ENCODE measurements at regions not wholly inside any gene's neighbourhood (a gene's known extent, or its start where the extent isn't known, plus 50 kb on each side); places are given as distances from the start of the nearest gene placed in this dataset.

DNA sequence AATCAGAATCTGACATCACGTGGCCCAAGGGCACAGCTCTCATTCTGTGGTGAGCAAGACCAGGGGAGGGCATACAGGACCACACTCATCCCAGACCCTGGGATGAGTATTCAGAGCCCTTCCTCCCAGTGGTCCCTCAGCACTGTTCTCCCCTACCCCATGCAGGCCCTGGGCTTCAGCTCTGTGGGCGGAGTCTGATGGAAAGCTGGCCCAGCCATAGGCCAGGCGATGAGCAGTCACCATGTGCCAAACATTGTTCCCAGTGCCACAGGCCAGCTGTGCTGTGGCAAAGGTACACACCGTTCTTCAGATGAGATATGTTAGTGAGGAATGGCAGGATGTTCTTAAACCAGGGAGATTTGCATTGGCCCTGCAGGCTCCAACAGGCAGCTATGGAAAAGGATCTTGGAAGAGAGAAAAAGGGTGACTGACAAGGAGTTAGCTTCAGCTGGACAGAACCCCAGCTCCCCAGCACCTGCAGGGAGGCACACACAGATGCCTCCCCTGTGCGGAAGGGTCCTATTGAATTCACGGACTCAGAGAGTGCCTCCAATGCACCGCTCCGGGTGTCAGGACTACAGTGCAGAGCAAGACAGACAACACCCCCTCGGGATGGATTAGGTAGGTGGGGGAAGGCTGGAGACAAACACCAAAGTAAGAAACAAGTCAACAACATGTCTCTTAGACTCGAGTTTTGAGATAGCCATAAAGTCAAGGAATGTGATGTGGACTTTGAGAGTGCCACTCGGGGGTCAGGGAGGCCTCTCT, 596.0 kb upstream of the MGMT start:
- ATAC-seq (no peak), FAIRE-seq (no peak), DNase-seq (ENCODE audit: extremely low read depth in 1 of 4, low spot score in 3 of 4) (no peak)
- Histone ChIP-seq H3K9me3 (replicated peaks; ENCODE audit: control insufficient read depth, insufficient read depth, low read depth, low read length) (no peaks in the 10 kb centered on the region), H3K4me3 (no peak overlapping the region), H4K20me1 (replicated peaks; ENCODE audit: control insufficient read depth, insufficient read depth, low read length) (no peaks in the 10 kb centered on the region), H3K27me3 (ENCODE audit: control insufficient read depth in 2 of 2, insufficient read depth in 2 of 2, low read length in 2 of 2) (peaks cover 0 to 17% of the 10 kb centered on the region in 2 experiments; a peak in 3 of 5 replicates), H3K79me2 (ENCODE audit: control insufficient read depth, insufficient read depth, low read length) (no peaks in the 10 kb centered on the region), H3K4me1 (replicated peaks in 1 of 2; ENCODE audit: control insufficient read depth in 2 of 2, insufficient read depth in 2 of 2, low read length in 2 of 2) (no peaks in the 10 kb centered on the region), H3K9me1 (ENCODE audit: control insufficient read depth, insufficient read depth, low read length) (no peaks in the 10 kb centered on the region), H3K4me2 (ENCODE audit: insufficient read depth, low read length) (no peak overlapping the region), H3K27ac (ENCODE audit: extremely low read depth, low read depth, low read length) (no peak overlapping the region), H2AFZ (ENCODE audit: low read depth, low read length) (no peak overlapping the region), H3K9ac (ENCODE audit: insufficient read depth in 1 of 2, low read depth in 2 of 2, low read length in 2 of 2) (no peak overlapping the region), H3K36me3 (ENCODE audit: control insufficient read depth, insufficient read depth, low read length) (no peaks in the 10 kb centered on the region)
- WGBS (ENCODE audit: insufficient coverage, low coverage, missing lambda C conversion rate), result 1% methylated on average over 10 of the region's 11 CpGs
- ChIA-PET CTCF (ENCODE audit: low intra/inter-chr PET ratio) (no interaction called here), POLR2A (no interaction called here)
- intact Hi-C loops (cut with micrococcal nuclease), result no loop called here
- no TSS peak for BruUV-seq (replicated peaks)
- in situ Hi-C loops (cut with MboI), result loop anchor here (25.0 kb wide), 1 partner anchor 609 kb away; no protein-coding TSS in a partner anchor
- TF ChIP-seq, protein P1, sequence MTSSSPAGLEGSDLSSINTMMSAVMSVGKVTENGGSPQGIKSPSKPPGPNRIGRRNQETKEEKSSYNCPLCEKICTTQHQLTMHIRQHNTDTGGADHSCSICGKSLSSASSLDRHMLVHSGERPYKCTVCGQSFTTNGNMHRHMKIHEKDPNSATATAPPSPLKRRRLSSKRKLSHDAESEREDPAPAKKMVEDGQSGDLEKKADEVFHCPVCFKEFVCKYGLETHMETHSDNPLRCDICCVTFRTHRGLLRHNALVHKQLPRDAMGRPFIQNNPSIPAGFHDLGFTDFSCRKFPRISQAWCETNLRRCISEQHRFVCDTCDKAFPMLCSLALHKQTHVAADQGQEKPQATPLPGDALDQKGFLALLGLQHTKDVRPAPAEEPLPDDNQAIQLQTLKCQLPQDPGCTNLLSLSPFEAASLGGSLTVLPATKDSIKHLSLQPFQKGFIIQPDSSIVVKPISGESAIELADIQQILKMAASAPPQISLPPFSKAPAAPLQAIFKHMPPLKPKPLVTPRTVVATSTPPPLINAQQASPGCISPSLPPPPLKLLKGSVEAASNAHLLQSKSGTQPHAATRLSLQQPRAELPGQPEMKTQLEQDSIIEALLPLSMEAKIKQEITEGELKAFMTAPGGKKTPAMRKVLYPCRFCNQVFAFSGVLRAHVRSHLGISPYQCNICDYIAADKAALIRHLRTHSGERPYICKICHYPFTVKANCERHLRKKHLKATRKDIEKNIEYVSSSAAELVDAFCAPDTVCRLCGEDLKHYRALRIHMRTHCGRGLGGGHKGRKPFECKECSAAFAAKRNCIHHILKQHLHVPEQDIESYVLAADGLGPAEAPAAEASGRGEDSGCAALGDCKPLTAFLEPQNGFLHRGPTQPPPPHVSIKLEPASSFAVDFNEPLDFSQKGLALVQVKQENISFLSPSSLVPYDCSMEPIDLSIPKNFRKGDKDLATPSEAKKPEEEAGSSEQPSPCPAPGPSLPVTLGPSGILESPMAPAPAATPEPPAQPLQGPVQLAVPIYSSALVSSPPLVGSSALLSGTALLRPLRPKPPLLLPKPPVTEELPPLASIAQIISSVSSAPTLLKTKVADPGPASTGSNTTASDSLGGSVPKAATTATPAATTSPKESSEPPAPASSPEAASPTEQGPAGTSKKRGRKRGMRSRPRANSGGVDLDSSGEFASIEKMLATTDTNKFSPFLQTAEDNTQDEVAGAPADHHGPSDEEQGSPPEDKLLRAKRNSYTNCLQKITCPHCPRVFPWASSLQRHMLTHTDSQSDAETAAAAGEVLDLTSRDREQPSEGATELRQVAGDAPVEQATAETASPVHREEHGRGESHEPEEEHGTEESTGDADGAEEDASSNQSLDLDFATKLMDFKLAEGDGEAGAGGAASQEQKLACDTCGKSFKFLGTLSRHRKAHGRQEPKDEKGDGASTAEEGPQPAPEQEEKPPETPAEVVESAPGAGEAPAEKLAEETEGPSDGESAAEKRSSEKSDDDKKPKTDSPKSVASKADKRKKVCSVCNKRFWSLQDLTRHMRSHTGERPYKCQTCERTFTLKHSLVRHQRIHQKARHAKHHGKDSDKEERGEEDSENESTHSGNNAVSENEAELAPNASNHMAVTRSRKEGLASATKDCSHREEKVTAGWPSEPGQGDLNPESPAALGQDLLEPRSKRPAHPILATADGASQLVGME (CRISPR knock-in tag; IDR thresholded peaks at IDR 0.05), result no peak
- TF ChIP-seq MAZ (CRISPR knock-in tag; conservative IDR thresholded peaks at IDR 0.05 in 1 of 2, IDR thresholded peaks at IDR 0.05 in 1 of 2) (no peak), ZNF589 (CRISPR knock-in tag; IDR thresholded peaks at IDR 0.05; ENCODE audit: low read depth) (no peak), ZNF253 (CRISPR knock-in tag; conservative IDR thresholded peaks at IDR 0.05) (no peak), ZNF444 (CRISPR knock-in tag; IDR thresholded peaks at IDR 0.05) (no peak), EGR1 (conservative IDR thresholded peaks at IDR 0.05) (no peak), HCFC1 (IDR thresholded peaks at IDR 0.05; ENCODE audit: low read depth, low read length) (no peak), ZNF3 (CRISPR knock-in tag; IDR thresholded peaks at IDR 0.05) (no peak), HMG20B (CRISPR knock-in tag; IDR thresholded peaks at IDR 0.05) (no peak)
- TF ChIP-seq, protein P2, sequence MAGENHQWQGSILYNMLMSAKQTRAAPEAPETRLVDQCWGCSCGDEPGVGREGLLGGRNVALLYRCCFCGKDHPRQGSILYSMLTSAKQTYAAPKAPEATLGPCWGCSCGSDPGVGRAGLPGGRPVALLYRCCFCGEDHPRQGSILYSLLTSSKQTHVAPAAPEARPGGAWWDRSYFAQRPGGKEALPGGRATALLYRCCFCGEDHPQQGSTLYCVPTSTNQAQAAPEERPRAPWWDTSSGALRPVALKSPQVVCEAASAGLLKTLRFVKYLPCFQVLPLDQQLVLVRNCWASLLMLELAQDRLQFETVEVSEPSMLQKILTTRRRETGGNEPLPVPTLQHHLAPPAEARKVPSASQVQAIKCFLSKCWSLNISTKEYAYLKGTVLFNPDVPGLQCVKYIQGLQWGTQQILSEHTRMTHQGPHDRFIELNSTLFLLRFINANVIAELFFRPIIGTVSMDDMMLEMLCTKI (IDR thresholded peaks at IDR 0.05; ENCODE audit: partially characterized antibody), result no peak
- TF ChIP-seq, protein P3, sequence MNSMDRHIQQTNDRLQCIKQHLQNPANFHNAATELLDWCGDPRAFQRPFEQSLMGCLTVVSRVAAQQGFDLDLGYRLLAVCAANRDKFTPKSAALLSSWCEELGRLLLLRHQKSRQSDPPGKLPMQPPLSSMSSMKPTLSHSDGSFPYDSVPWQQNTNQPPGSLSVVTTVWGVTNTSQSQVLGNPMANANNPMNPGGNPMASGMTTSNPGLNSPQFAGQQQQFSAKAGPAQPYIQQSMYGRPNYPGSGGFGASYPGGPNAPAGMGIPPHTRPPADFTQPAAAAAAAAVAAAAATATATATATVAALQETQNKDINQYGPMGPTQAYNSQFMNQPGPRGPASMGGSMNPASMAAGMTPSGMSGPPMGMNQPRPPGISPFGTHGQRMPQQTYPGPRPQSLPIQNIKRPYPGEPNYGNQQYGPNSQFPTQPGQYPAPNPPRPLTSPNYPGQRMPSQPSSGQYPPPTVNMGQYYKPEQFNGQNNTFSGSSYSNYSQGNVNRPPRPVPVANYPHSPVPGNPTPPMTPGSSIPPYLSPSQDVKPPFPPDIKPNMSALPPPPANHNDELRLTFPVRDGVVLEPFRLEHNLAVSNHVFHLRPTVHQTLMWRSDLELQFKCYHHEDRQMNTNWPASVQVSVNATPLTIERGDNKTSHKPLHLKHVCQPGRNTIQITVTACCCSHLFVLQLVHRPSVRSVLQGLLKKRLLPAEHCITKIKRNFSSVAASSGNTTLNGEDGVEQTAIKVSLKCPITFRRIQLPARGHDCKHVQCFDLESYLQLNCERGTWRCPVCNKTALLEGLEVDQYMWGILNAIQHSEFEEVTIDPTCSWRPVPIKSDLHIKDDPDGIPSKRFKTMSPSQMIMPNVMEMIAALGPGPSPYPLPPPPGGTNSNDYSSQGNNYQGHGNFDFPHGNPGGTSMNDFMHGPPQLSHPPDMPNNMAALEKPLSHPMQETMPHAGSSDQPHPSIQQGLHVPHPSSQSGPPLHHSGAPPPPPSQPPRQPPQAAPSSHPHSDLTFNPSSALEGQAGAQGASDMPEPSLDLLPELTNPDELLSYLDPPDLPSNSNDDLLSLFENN (IDR thresholded peaks at IDR 0.05; ENCODE audit: low read depth in 2 of 2, low read length in 2 of 2), result no peak

All from K562 (cell line).